ENCODE measurements at regions not wholly inside any gene's neighbourhood (a gene's known extent, or its start where the extent isn't known, plus 50 kb on each side); places are given as distances from the start of the nearest gene placed in this dataset.
"Not testable (repeated sequence)": the region's sequence is repeated elsewhere in the genome, so short reads cannot be mapped to it uniquely, and the experiment has no call there.

DNA sequence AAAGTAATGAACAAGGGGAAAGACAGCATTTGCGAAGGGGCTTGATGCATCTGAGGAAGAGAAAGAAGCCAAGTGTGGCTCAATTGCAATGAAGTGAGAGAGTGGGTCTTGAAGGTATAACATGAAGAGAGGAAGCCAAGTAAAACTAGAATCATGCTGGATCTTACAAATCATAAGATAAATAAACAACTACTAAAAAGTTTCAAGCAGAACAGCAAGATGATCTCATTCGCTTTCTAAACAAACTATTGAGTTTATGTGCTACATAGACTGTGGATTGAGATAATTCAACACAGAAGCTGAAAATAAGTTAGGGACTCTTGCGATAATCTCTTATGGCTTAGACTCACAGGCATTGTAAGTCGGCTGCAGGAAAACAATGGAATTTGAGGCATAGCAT lies 1310.5 kb upstream of the NRXN1 start:
- DNase-seq, result no peak

DNA sequence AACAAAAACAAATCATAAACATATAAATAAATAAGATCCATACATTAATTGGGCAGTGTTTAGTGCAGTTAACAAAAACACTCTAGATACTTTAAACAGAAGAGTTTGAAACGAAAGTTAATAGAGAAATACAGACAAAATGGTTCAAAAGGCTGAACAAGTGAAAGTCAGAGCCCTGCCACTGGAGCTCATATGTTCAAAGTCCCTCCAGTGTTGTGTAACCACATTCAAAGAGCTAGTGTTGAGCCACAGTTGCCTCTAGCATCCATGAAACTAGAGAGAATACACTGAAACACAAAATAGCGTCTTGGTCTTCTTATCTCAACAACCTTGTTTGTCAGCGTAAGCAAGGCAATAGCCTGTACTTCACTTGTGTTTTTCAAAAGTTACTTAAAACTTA lies 1309.8 kb upstream of the NRXN1 start:
- no peak for DNase-seq

DNA sequence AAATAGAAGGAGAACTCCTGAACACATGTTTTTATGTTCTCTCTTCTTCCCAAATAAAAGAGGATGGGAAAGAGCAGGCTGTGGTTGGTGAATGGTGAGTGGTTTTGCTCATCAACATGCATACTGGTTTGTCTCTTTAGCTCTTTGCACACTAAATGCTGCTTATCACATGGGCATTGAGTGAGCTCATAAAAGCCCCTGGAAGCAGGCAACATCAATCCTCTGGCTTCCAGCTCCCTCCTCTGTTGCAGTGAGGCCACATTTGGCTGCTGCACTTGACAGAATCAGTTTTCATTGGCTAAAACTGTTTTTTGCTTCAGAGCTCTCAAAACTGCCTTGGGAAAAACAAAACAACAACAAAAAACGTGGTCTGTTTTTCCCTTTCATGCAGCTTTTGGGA lies 1308.2 kb upstream of the NRXN1 start:
- DNase-seq, result peak; percentile 52

DNA sequence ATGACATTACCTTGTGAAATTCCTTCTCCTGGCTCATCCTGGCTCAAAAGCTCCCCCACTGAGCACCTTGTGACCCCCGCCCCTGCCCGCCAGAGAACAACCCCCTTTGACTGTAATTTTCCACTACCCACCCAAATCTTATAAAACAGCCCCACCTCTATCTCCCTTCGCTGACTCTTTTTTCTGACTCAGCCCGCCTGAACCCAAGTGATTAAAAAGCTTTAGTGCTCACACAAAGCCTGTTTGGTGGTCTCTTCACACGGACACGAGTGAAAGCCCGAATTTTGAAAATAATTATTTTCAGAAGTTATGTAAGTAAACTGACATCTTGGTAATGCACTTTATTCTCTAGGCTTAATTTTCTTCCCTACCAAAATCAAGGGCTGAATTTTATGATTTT lies 1305.9 kb upstream of the NRXN1 start:
- not testable (repeated sequence) for DNase-seq

DNA sequence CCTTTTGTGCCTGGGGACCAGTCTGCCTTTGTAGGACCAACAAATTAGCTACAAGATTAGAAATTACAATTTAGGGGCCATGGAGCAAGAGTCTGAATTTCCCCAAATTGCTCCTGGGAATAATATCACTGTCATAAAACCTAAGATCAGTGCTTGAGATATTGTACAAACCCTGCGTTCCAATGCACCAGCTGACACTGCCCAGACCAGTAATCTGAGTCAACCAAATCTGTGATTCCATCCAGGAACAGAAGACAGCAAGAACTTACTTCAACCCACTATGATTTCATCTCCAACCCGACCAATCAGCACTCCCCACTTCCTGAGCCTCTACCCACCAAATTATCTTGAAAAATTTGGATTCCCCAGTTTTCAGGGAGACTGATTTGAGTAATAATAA lies 1305.0 kb upstream of the NRXN1 start:
- no peak for DNase-seq

DNA sequence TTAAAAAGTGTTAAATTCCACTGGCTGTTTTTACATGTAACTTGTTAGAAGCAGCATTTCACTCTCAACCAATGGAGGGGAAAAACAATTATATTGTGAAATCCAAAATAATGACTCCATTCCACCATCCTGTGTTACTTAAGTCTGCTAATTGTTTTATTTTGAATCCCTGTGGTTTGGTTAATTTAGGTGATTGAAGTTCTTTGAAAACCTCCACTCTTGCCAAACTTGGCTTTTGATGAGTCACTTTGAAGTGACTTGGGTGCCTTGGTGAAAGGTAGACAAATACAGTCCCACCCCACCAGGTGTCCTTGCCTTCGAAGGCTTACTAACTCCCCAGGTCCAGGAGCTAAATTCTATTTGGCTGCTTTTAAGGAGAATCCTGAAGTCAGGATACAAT lies 1303.8 kb upstream of the NRXN1 start:
- DNase-seq, result no peak

DNA sequence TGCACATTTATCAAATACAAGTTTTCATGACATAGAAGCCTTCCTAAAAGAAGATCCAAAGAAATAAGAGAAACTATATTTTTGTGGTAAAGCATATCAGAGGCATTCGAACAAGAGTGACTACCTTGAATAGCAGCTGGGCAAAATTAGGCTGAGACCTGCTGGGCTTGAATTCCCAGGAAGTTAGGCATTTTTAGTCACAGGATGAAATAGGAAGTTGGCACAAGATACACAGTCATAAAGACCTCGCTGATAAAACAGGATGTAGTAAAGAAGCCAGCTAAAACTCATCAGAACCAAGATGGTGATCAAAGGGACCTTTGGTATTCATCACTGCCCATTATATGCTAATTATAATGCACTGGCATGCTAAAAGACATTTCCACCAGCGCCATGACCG lies 1302.3 kb upstream of the NRXN1 start:
- no peak for DNase-seq

DNA sequence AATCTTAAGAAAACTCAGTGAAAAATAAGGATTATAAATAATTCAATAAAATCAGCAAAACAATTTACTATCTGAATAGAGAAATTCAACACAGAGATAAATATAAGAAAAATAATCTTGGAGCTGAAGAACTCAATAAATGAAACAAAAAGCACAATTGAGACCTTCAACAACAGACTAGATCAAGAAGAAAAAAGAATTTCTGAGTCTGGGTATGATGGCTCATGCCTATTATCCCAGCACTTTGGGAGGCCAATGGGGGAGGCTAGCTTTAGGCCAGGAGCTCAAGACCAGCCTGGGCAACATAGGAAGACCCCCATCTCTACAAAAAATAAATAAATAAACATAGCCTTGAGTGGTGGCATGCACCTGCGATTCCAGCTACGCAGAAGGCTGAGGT lies 1295.7 kb upstream of the NRXN1 start:
- no peak for DNase-seq

DNA sequence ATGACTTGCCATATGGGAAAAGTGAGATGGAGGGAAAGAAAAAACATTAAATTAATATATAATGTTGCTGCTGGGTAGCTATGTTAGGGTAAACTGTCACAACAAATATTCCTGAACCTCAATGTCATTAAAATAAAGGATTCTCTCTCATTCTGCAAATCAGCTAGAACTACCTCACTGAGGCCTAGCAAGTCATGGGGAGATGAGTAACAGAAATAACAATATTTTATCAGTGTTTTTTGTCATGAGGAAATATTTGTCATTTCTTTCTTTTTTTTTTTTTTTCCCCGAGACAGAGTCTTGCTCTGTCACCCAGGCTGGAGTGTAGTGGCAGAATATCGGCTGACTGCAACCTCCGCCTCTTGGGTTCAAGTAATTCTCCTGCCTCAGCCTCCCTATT lies 1282.3 kb upstream of the NRXN1 start:
- no peak for DNase-seq

DNA sequence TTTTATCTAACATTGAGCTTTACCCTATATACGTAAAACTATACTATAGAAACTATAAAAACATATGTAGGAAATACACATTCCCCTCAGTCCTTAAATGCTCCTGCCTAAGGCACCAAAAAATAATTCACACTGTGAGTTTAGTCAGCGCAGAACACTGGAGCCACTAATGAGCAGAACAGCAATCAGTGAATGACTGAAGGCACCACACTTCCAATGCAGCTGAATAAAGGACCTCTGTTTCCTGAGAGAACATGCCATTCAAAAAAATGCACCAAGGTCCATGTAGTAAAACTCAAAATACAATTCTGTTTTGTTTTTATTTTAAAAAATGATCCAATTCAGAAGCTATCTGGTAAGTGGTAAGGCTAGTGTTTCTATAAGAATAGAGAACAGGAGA lies 1280.6 kb upstream of the NRXN1 start:
- DNase-seq, result no peak

DNA sequence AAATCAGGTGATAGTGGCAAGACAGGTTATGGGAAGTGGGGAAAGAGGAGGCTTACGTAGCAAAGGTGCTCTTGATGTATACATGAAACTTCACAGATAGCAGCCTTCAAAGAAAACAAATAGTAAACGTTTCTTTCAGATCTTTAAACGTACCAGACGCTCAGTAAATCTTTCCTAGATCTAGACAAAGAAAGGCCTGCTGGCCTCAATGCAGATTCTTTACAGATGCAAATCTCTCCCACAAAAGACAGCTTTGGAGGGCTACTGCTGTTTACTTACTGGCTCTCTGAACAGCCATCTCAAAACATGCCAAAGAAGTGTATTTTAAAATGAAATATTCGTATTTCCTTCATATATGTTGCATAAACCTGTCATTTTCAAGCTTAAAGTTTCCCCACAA lies 1279.9 kb upstream of the NRXN1 start:
- no peak for DNase-seq

DNA sequence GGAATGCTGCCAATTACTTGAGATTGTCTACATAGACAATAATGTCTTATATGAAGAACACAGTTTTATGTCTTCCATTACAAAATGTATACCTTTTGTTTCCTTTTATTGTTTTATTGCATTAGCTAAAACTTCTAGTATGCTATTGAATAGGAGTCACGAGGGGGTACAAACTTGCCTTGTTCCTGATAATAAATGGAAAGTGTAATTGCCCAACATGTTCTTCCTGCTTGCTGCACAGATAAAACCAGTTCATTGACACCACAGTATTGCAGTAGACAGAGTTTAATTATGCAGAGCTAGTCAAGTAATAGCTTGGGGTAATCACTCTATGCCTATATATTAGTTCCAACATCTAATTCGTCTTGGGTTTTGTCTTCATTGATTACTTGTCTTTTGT lies 1276.2 kb upstream of the NRXN1 start:
- no peak for DNase-seq

DNA sequence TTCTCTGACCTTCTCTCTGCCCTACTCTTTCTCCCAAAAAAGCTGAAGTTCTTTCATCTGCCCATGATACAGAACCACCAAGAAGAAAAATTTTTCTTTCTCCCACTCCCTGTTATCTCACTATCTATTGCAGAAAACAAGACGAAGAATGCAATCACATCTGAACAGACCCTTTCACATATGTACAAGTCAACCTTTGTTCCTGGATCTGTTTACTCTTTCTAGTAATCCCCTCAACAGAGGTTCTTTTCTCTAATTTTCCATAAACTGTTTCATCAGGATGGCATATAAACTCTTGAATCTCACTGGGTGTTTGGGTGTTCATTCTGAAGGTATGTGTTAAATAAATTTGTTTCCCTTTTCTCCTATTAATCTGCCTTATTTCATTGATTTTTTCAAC lies 1262.7 kb upstream of the NRXN1 start:
- no peak for DNase-seq

DNA sequence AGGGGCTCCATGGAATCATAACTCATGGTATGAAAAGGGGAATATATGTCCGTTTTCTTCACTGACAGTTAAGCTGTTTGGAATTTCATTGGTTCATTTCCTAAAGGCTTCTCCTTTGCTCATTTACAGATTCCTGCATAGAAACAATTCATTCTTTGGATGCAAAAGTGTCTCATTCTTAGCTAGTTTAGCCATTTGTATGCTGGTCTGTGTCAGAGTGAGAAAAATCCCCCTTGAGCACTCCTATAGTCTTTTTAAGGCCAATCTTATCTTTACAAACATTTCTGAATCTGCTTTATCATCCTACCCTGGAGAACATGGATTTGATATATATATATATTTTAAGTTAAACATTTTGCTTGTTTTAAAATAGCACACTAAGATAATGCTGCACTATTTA lies 1260.9 kb upstream of the NRXN1 start:
- no peak for DNase-seq

DNA sequence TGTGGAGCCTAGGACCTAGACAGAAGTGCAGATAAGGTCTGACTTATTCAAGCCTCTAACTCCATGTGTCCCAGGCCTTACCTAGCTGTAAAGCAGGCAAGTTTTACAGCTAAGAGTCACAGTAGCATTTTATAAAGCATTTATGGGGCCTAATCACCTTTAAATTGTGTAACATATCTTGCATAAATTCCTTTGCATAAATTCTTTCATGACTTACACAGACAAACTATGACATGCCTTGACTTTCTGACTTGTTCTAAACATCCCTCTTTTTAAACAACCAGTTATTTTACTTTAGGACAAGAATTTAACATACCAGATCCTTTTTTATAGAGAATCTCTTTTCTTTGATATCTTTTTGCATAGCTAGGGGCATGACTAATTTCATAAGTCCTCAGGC lies 1257.8 kb upstream of the NRXN1 start:
- no peak for DNase-seq

DNA sequence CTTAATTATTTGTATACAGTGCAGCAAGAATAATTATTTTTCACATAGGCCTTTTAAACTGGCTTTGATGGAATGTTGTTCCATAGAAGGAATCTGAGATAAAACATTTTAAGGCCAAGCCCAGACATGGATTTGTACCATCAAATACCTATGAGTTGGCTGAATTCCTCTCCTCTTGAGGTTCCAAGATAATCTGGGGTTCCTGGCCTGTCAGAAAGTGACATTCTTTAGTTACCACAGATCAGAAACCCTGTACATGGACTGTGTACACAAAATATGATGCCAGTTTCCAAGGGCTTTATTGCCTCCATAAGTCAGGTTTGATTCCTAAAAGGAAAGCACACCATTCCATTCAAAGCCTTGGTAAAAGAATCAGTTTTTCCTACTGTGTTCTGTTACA lies 1256.7 kb upstream of the NRXN1 start:
- no peak for DNase-seq

DNA sequence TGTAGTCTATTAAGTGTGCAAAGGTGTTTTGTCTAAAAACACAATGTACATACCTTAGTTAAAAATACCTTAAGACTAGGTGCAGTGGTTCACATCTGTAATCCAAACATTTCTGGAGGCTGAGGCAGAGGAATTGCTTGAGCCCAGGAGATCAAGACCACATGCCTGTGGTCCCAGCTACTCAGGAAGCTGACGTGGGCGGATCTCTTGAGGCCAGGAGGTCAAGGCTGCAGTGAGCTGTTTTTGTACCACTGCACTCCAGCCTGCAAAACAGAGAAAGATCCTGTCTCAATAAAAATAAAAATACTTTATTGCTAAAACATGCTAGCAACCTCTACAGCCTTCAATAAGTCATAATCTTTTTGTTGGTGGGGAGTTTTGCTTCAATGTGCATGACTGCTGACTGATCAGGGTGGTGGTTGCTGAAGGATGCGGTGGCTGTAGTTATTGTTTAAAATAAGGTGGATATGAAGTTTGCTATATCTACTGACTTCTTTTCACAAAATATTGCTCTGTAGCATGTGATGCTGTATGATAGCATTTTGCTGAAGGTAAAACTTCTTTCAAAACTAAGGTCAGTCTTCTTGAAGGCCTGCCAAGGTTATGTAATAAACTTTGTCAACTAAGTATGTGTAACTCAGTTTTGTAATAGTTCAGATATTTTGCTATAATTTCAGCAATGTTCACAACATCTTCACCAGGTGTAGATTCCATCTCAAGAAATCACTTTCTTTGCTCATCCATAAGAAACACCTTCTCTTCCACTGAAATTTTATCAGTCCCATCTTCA lies 1238.0 kb upstream of the NRXN1 start:
- no peak for DNase-seq

DNA sequence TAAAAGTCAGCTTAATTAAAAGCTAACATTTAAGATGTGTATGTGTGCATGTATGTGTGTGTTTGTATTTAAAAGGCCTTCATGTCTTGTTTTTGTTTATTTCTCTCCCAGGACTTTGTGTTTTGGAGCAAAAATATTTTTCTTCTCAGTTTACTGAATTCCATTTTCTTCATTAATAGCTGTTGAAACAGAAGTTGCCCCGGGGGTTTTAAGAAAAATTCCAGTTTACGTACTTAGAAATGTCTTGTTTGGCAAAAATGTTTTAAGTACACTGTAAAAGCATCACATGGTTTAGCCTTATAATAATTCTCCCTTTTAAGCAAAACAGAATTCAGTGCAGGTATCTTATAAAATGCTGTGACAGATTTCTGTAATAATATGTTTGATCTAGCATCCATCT lies 1233.0 kb upstream of the NRXN1 start:
- no peak for DNase-seq

DNA sequence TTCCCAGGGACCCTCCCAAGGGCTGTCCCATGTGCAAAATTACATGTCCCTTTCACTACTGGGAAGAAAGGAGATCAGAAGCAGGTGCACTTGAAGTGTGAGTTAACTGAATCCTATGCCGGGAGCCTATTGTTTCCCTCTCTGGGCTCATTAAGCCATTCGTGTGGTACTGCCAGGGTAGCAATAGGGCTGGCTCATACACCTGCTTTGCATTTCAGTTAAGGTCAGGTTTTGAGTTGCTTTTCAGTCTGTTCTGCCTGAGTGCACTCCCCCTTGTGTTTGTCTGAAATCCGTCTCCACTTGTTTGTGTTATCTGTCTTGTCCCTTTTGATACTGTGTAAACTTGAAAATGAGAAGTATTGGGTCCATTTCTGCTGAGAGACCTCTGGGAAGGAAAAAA lies 1232.6 kb upstream of the NRXN1 start:
- no peak for DNase-seq

DNA sequence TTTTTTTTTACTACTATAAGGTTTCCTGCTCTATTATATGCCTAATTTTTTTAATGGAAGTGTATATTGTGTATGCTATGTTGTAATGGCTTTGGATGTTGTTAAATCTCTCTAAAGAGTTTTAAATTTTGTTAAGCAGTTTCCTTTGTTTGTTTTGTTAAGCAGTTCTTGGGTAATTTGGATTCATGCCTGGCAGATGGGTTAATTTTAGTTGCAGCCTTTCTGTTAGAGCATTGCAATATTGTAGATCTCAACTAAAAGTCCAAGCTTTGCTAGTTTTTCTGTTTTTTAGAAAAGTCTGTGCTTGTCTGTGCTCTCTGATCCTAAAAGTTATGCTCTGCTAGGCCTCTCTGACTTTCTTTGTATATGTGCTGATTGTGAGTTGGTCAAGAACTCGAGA lies 1229.0 kb upstream of the NRXN1 start:
- DNase-seq, result no peak

DNA sequence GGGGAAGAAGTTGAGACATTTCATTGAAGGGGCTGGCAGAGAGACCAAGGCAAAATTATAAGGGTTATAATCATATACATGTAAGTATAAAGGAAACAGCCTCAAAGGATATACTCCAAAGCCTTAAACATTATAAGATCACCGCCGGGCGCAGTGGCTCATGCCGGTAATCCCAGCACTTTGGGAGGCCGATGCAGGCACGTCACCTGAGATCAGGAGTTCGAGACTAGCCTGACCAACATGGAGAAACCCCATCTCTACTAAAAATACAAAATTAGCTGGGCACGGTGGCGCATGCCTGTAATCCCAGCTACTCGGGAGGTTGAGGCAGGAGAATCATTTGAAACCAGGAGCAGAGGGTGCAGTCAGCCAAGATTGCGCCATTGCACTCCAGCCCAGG lies 1227.0 kb upstream of the NRXN1 start:
- not testable (repeated sequence) for DNase-seq

DNA sequence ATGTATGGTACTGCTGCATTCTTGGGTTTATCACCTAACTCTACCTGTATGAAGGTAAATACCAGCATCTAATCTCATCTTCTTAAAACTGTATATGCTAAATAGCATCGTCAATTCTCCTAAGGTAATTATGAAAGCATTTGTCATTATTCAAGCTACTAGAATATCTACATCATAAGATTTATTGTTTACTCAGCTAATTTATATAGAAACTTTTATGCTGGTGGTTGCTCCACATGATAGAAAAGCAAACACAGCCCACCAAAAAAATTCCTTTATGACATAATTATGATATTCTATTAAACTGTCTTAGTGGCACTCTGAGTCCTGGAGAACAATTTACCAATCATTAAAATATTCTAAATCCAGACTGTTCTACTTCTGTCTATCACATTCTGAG lies 1226.1 kb upstream of the NRXN1 start:
- no peak for DNase-seq

DNA sequence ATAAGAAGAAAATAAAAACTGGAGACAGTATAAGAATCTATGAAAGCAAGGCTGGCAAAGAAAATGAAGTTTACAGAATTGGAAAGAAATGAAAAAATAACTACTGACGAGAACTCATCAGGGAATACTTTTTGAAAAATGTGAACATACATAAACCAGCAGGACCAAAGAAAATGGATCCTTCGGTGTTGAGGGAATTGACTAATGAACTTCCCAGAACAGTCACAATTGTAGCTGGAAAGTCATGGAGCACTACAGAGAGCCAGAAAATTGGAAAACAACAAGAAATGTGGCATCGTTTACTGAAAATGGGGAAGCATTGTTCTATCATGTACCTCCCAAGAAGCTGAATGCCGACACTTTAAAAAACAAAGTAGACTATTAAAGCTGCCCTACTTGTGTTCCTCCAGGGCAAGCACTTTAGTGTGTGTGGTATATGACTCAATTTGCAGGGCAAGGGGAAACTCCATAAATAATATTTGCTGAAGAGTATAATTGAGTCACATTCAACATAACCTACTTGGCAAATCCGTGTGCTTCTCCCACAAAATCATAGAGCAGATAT lies 1221.6 kb upstream of the NRXN1 start:
- peak; percentile 18 for DNase-seq

DNA sequence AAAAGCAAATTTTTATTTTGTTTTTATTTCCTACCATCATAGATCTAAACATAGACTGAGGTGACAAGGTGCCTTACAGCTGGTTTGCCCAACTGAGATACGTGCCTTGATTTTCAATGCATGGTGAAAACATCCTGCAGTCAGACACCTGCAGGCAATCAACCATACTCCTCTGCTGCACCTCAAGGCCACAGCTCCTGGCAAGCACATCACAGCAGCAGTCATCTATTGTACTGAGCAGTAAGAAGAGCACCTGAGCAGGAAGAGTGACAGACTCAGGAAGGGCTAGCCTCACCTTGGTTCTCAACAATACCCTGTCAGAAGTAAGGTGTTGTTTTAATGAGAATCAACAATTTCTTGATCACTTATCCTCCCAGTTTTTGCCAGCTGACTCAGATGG lies 1206.8 kb upstream of the NRXN1 start:
- no peak for DNase-seq

DNA sequence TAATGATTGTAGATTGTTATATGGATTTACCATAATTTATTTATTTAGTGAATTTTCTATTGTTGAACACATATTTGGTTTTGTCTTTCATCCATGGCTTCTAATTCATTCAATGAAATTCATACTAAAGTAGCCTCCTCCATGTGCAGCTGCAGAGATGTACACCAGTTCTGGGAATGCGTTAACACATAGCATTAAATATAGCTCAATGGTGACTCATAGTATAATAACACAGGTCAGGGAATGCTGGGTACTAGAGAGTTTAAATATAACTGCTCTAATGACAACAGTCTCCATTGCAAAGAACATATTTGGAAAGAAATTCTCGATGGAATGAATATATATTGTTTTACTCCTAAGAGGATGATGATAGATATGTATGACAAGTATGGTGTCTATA lies 1190.2 kb upstream of the NRXN1 start:
- no peak for DNase-seq

Measured in right hindlimb (tissue), 1 donor.